ENCODE measurements at regions not wholly inside any gene's neighbourhood (a gene's known extent, or its start where the extent isn't known, plus 50 kb on each side); places are given as distances from the start of the nearest gene placed in this dataset.

DNA sequence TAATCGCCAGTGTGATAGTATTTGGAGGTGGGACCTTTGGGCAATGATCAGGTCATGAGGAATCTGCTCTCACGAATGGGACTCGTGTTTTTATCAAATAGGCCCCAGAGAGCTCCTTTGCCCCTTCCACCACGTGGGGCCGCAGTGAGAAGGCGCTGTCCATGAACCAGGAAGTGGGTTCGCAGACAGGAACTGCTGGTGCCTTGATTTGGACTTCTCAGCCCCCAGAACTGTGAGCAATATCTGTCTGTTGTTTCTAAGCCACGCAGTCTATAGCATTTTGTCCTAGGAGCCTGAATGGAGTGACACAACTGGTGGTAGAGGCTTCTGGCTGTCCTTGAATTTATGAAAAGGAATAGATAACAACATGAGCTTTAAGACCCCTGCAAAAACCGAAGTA is 111.2 kb upstream of the HDAC4 start:
- no peak for ATAC-seq
- whole genome bisulfite sequencing, 4 donors, result 84 to 90% (median 90%) methylated on average over 9 of the region's 9 CpGs
- H3K4me3 ChIP-seq, result no peak overlapping the region
- DNase-seq, result no peak
- H3K4me1 ChIP-seq, result no peaks in the 10 kb centered on the region
- TF ChIP-seq, protein P1, sequence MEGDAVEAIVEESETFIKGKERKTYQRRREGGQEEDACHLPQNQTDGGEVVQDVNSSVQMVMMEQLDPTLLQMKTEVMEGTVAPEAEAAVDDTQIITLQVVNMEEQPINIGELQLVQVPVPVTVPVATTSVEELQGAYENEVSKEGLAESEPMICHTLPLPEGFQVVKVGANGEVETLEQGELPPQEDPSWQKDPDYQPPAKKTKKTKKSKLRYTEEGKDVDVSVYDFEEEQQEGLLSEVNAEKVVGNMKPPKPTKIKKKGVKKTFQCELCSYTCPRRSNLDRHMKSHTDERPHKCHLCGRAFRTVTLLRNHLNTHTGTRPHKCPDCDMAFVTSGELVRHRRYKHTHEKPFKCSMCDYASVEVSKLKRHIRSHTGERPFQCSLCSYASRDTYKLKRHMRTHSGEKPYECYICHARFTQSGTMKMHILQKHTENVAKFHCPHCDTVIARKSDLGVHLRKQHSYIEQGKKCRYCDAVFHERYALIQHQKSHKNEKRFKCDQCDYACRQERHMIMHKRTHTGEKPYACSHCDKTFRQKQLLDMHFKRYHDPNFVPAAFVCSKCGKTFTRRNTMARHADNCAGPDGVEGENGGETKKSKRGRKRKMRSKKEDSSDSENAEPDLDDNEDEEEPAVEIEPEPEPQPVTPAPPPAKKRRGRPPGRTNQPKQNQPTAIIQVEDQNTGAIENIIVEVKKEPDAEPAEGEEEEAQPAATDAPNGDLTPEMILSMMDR (IDR thresholded peaks at IDR 0.05), result no peak
- TF ChIP-seq POLR2A (IDR thresholded peaks at IDR 0.05), result no peak
- H3K27ac ChIP-seq, result no peak overlapping the region
- no peaks in the 10 kb centered on the region for H3K9me3 ChIP-seq
- H3K36me3 ChIP-seq, result no peaks in the 10 kb centered on the region
- H3K27me3 ChIP-seq, result peaks cover 0 to 8% (median 0%) of the 10 kb centered on the region in 9 donors
- intact Hi-C loops (cut with DNase I), result no loop called here

DNA sequence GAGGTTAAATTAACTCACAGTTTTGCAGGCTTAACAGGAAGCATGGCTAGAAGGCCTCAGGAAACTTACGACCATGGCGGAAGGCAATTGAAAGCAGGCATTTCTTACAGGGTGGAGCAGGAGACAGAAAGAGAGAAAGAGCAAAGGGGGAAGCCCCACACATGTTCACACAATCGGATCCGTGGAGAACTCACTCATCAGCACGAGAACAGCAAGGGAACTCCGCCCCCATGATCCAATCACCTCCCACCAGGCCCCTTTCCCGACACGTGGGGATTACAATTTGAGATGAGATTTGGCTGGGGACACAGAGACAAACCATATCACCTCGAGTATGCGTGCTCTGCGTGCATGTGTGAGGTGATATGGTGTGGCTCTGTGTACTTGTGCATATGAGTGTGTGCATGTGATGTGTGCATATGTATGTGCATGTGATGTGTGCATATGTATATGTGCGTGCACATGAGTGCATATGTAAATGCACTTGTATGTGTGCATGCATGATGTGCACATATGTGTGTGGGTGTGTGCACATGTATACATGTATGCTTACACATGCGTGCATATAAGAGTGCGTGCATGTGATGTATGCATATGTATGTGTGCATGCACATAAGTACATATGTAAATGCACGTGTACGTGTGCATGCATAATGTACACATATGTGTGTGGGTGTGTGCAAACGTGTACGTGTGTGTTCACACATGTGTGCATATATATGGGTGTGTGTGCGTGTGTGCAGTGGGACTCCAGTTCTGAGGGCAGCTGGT is 108.7 kb upstream of the HDAC4 start:
- H3K4me1 ChIP-seq, result no peaks in the 10 kb centered on the region
- DNase-seq (no peak), ATAC-seq (no peak)
- H3K9me3 ChIP-seq, result no peaks in the 10 kb centered on the region
- H3K27me3 ChIP-seq, result no peaks in the 10 kb centered on the region
- TF ChIP-seq POLR2A (IDR thresholded peaks at IDR 0.05), result no peak
- TF ChIP-seq, protein P1 (IDR thresholded peaks at IDR 0.05), result no peak
- WGBS, 4 donors, result 64 to 70% (median 68%) methylated on average over 19 of the region's 19 CpGs
- H3K4me3 ChIP-seq, result no peak overlapping the region
- no peaks in the 10 kb centered on the region for H3K36me3 ChIP-seq
- intact Hi-C loops (cut with DNase I), result no loop called here
- H3K27ac ChIP-seq, result no peak overlapping the region

DNA sequence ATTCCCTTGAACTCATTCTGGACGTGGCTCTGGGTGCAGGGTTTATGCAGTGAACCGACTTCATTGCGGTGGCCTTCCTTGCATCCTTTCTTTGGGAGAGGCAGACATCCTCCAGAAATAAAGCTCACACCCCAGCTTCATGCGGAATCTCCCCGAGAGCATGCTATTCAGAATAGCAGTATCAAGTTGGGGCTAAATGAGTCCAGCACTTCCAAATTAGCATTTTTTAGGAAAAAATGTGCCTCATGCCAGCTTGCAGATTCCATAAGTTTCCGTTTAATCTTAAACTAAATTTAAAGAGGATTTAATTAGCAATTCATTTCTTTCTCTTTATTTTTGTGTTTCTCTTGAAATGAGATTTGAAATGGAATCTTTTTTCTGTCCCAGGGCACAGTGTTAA is 107.4 kb upstream of the HDAC4 start:
- 86 to 91% (median 87%) methylated on average over 6 of the region's 6 CpGs for WGBS, 4 donors
- no peak for ATAC-seq
- no peak for DNase-seq
- H3K27ac ChIP-seq, result no peak overlapping the region
- H3K4me3 ChIP-seq, result no peak overlapping the region
- no peaks in the 10 kb centered on the region for H3K27me3 ChIP-seq
- intact Hi-C loops (cut with DNase I), result no loop called here
- no peaks in the 10 kb centered on the region for H3K36me3 ChIP-seq
- H3K9me3 ChIP-seq, result no peaks in the 10 kb centered on the region
- H3K4me1 ChIP-seq, result no peaks in the 10 kb centered on the region
- TF ChIP-seq, protein P1 (IDR thresholded peaks at IDR 0.05), result no peak
- TF ChIP-seq POLR2A (IDR thresholded peaks at IDR 0.05), result no peak

DNA sequence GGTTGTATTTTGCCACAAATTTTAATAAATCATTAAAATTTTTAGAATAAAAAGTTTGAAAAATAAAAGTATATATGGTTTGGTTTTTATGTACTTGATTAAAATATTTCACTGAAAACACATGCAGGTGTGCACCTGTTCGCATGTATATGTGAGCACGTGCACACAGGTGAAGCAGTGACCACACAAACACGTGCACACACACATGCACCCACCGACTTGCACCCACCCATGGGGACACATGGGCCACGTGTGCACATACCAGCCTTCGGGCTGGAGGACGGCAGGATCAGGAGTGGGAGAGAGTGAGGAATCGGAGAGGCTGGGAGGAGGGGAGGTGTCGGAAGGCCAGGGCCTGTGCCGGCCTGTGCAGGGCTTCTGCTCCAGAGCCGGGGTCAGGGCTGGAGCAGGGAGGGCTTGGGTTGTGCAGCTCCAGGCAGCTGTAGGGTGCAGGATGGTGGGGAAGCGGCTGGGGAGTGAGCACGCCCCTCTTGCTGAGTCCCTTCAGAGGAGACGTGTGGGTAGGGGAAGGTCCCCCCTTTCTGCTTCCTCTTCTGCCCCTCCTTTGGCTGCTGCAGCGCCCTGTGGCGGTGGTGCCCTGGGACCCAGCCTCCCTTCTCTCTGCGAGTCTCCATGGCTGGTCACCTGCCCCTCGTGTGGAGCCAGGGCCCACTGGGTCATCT is 106.9 kb upstream of the HDAC4 start:
- Histone ChIP-seq H3K4me3 (no peak overlapping the region), H3K9me3 (no peaks in the 10 kb centered on the region), H3K27me3 (no peaks in the 10 kb centered on the region), H3K27ac (no peak overlapping the region), H3K36me3 (no peaks in the 10 kb centered on the region), H3K4me1 (no peaks in the 10 kb centered on the region)
- DNase-seq (peak in 1 of 5 donors; percentile 40), ATAC-seq (no peak)
- 67 to 78% (median 75%) methylated on average over 13 to 18 of the region's 18 CpGs for WGBS, 4 donors
- no peak for TF ChIP-seq POLR2A (IDR thresholded peaks at IDR 0.05)
- TF ChIP-seq, protein P1 (IDR thresholded peaks at IDR 0.05), result no peak
- intact Hi-C loops (cut with DNase I), result no loop called here
